GM19351 (cell line): ENCODE measurements at regions not wholly inside any gene's neighbourhood (a gene's known extent, or its start where the extent isn't known, plus 50 kb on each side); places are given as distances from the start of the nearest gene placed in this dataset.
A peak's percentile ranks its signal among the peaks of the same experiment; 100 is the strongest.

Experiments used
- ATAC-seq: cut with Tn5 transposase; IDR thresholded peaks from one replicate; pipeline ENCODE4 v1.9.1; 2021; ENCODE audit warnings: mild to moderate bottlenecking, moderate library complexity; ENCODE audit not compliant: unreplicated experiment

- peak; percentile 52 for ATAC-seq
Observed at GRCh38 chr12:24561882-24562770, 386.8 kb downstream of the BCAT1 start.

GRCh38 chr12:24561411-24561871 is 387.5 kb downstream of the BCAT1 start:
- ATAC-seq, result no peak

GRCh38 chr12:24560831-24561271 is 388.1 kb downstream of the BCAT1 start:
- no peak for ATAC-seq

GRCh38 chr12:24560192-24560775 is 388.6 kb downstream of the BCAT1 start:
- no peak for ATAC-seq

GRCh38 chr12:24557738-24558137 is 391.2 kb downstream of the BCAT1 start:
- no peak for ATAC-seq

- no peak for ATAC-seq
Observed at GRCh38 chr12:24555730-24556129, 393.2 kb downstream of the BCAT1 start.

GRCh38 chr12:24554612-24555295 is 394.1 kb downstream of the BCAT1 start:
- ATAC-seq, result no peak

GRCh38 chr12:24553259-24553658 is 395.6 kb downstream of the BCAT1 start:
- peak; percentile 53 for ATAC-seq

GRCh38 chr12:24551163-24551786 is 397.6 kb downstream of the BCAT1 start:
- no peak for ATAC-seq

- ATAC-seq, result no peak
Observed at GRCh38 chr12:24550609-24551008, 398.3 kb downstream of the BCAT1 start.

- no peak for ATAC-seq
Observed at GRCh38 chr12:24546661-24547060, 402.2 kb downstream of the BCAT1 start.

GRCh38 chr12:24546084-24546483 is 402.8 kb downstream of the BCAT1 start:
- ATAC-seq, result no peak

- ATAC-seq, result no peak
Observed at GRCh38 chr12:24544368-24544767, 404.5 kb downstream of the BCAT1 start.

GRCh38 chr12:24541193-24541871 is 407.6 kb downstream of the BCAT1 start:
- ATAC-seq, result no peak

GRCh38 chr12:24539646-24540045 is 409.3 kb downstream of the BCAT1 start:
- ATAC-seq, result no peak

- ATAC-seq, result no peak
Observed at GRCh38 chr12:24537083-24537860, 411.6 kb downstream of the BCAT1 start.

GRCh38 chr12:24535334-24536069 is 413.4 kb downstream of the BCAT1 start:
- ATAC-seq, result no peak

GRCh38 chr12:24534622-24535021 is 414.3 kb downstream of the BCAT1 start:
- ATAC-seq, result no peak

GRCh38 chr12:24533716-24534352 is 415.1 kb downstream of the BCAT1 start:
- no peak for ATAC-seq
